ENCODE measurements at regions not wholly inside any gene's neighbourhood (a gene's known extent, or its start where the extent isn't known, plus 50 kb on each side); places are given as distances from the start of the nearest gene placed in this dataset.
A peak's percentile ranks its signal among the peaks of the same experiment; 100 is the strongest.

DNA sequence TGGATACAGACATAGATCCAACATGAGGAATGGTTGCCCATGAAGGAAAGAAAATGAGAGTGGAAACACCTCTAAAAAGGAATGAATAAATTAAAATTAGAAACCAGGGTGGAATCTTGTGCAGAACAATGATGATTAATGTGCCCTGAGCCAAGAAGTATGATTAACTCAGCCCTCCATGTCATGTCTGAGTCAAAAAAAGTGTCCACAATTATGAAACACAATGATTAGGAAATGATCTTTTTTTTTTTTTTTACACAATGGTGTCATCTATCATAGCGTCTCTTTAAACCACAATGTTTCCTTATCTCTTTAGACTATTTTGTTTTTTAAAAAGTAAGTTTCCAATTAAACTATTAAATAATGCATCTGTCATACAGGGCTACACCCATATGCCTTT lies 78.9 kb upstream of the RAB4A start:
- no peak for DNase-seq (ENCODE audit: low spot score in 2 of 2)
- H3K9me3 Mint-ChIP-seq: no peaks in the 10 kb centered on the region
- no peaks in the 10 kb centered on the region for H3K36me3 Mint-ChIP-seq
- no peak overlapping the region for H3K27ac Mint-ChIP-seq
- ATAC-seq: peak; percentile 57 to 87

DNA sequence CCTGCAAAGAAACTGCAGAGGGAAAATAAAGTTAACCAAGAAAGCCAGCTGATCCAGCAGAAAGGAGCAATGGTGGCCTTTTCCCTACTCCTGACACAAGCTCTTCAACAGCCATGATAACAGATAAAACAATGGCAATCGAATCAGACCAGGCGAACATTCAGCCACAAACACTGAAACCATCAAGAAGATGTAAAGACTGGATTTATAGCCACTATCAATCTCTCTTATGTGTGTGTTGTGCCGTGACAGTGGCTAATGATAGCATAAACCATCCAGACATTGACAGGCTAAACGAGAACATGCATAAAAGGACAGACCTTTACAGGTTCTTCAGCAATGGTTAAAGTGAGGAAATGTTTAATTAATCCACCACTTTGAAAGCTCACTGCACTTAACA lies 78.1 kb upstream of the RAB4A start:
- Mint-ChIP-seq H3K9me3 (no peaks in the 10 kb centered on the region), H3K27ac (no peak overlapping the region), H3K36me3 (no peaks in the 10 kb centered on the region)
- no peak for ATAC-seq
- no peak for DNase-seq (ENCODE audit: low spot score in 2 of 2)

DNA sequence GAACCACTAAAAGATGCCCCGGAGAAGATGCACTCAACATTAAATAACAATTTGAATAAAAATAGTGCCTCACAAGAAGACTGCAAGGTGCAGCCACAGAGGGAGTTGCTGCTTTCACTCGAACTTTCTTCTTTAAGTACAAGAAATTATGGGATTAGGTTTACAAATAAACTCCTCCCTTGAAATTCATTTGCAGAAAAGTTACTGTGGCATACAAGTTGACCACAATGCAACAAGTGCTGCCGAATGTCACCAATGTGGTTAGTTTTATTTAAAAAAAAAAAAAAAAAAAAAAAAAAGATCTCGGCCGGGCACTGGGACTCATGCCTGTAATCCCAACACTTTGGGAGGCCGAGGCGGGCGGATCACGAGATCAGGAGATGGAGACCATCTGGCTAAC lies 76.8 kb upstream of the RAB4A start:
- H3K27ac Mint-ChIP-seq: no peak overlapping the region
- ATAC-seq: no peak
- no peaks in the 10 kb centered on the region for H3K36me3 Mint-ChIP-seq
- DNase-seq (ENCODE audit: low spot score in 2 of 2): no peak
- H3K9me3 Mint-ChIP-seq: no peaks in the 10 kb centered on the region

DNA sequence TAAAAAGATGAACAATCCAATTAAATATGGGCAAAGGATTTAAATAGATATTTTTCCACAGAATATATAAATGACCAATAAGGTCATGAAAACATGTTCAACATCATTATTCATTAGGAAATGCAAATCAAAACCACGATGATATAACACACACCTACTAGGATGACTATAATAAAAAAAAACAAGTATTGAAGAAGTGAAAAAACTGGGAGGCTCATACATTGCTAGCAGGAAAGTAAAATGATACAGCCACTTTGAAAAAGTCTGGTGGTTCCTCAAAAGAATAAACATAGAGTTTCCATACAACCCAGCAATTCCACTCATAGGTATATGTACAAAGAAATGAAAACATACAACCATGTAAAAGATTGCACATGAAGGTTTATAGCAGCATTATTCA lies 75.7 kb upstream of the RAB4A start:
- no peak overlapping the region for H3K27ac Mint-ChIP-seq
- no peak for DNase-seq (ENCODE audit: low spot score in 2 of 2)
- H3K36me3 Mint-ChIP-seq: no peaks in the 10 kb centered on the region
- H3K9me3 Mint-ChIP-seq: no peaks in the 10 kb centered on the region
- ATAC-seq: no peak

DNA sequence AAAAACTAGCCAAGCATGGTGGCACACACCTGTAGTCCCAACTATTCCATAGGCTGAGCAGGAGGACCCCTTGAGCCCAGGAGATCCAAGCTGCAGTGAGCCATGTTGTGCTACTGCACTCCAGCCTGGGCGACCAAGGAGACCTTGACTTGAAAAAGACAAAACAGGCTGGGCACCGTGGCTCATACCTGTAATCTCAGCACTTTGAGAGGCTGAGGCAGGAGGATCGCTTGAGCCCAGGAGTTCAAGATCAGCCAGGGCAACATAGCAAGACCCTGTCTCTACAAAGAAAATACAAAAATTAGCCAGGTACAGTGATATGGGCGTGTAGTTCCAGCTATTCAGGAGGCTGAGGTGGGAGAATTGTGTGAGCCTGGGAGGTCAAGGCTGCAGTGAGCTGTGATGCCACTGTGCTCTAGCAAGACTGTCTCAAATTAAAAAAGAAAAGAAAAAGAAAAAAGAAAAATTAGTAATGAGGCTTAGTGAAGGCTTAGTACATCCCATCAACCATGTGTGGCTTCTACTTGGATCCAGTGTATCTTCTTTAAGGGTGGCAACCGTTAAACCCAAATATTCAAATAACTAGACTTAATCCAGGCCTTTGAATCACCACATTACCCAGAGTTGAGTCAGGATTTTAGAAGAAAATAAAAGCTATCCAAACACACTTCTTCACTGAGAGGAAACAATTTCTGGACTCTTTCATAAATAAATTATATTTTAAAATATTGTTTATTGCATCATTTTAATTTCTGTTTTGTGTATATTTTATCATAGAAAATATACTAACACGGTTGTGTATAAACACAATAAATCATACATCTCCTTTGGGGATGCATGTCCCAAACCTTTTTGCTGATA lies 74.3 kb upstream of the RAB4A start:
- DNase-seq (ENCODE audit: low spot score in 2 of 2) (no peak), ATAC-seq (no peak)
- Mint-ChIP-seq H3K27ac (no peak overlapping the region), H3K9me3 (no peaks in the 10 kb centered on the region), H3K36me3 (no peaks in the 10 kb centered on the region)

DNA sequence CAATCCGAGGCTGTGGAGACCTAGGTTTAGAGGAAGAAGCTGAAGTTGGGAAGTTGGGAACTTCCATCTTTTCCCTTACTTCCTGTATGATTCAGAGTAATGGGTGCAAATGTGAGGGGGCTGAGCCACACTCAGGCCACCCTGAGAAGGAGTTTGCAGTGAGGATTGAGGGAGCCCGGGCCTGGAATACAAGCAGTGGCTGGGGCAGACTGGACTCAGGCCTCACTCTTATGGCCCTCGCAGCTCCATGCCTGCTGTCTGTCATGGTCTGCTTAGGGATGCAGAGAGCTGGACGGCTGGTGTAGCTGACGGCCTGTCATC lies 73.7 kb upstream of the RAB4A start:
- Mint-ChIP-seq H3K27ac (peak overlapping the region in 1 of 2 donors; percentile 40), H3K9me3 (no peaks in the 10 kb centered on the region), H3K36me3 (no peaks in the 10 kb centered on the region)
- ATAC-seq: no peak
- no peak for DNase-seq (ENCODE audit: low spot score in 2 of 2)

DNA sequence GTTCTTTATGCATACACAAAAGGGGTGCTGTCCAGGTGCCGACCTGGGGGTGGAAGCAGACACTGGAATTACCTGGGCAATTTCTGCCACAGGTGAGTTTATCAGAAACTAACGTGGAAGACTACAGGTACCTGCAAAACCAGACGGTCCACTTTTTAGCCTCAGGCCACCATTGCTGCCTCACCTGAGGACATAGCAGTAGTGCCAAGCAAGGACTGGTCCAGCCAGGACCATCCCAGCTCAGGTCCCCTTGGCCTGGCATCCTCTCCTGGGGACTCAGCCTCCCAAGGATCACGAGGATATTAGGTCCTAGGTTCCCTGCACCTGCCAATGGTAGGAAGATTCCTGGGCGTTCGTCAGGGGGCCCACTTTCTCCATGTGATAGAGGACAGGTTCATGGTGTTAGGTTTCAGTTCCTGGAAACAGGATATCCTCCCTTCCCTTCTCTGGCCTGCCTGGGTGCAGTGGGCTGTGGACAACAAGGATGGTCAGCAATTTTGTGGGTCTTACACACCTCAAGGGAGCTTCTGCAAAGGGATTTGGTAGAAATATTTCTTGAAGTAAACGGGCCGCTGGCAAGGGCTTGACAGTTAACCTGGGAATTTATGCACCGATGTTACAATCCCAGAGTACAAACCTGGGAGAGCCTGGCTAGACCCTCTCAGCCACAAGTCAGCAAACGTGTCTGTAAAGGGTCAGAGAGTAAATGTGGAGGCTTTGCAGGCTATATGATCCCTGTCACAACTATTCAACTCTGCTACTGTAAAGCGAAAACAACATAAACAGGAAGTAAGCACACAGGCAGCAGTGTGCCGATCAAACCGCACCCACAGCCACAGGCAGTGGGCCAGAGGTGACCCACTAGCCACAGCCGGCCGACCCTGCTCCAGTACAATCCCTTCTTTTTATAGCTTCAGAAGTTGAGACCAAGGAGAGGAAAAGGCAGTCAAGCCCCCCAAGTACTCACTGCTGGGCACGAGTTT lies 71.4 kb upstream of the RAB4A start:
- Mint-ChIP-seq H3K36me3 (no peaks in the 10 kb centered on the region), H3K27ac (no peak overlapping the region), H3K9me3 (no peaks in the 10 kb centered on the region)
- no peak for DNase-seq (ENCODE audit: low spot score in 2 of 2)
- ATAC-seq: no peak

DNA sequence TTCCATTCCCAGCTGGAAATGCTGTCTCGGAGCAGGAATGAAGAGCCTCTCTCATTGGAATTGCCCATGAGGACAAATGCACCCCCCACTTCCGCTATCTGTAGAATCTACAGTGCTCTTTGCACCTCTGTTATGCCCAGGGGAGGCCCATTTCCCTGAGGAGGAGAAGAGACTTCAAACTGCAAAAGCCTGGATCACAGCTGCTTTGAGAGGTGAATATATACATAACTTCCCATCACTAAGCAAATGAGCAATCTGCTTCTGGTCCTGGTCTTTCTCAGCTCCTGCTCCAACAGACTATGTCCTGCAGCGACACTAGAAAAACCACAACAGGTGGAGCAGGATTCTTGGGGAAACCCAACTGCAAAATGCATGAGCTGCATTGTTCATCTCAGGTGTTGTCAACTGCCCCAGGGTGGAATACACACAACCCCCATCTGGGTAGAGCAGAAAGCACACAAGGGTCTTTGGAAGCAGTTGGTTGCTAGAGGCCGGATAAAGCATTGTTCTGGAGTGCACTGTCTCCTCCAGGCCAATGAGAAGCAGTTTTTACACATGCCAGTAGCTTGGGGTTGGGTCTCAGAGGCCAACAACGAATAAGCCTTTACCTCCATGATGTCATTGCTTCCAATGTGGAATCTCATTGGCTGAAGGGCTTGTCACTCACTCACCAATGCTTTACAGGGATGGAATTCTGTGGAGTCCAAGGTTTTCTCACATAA lies 67.7 kb upstream of the RAB4A start:
- no peak overlapping the region for H3K27ac Mint-ChIP-seq
- no peak for ATAC-seq
- DNase-seq (ENCODE audit: low spot score in 2 of 2): no peak
- peaks cover 0 to 4% of the 10 kb centered on the region in 2 donors for H3K36me3 Mint-ChIP-seq
- H3K9me3 Mint-ChIP-seq: no peaks in the 10 kb centered on the region

DNA sequence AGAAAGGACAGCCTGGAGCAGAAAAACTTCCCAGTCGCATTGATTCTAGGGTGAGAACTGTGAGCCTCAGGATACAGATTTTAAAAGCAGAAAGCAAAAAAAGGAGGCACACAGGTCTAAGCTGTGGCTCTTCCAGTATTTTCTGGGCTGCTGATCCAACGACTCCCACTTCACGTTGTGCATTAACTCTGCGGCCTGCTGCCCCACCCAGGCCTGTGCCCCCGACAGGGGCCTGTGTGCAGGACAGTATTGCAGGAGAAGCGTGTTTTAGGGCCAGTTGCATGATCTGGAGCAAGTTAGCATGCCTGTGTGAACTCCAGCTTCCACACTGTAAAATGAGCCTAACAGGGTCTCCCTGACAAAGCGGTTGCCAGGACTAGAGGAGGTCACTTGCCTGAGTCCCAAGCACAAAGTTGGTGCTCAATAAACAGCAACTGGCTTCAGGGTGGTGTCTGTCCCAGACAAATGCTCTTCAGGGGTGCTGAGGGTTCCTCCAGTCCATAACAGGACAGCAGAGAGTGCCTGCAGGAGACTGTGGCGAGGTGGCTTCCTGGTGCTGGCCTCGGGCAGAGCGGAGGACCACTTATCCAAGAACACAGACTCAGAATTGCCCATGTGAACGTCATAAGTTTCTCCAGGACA lies 66.8 kb upstream of the RAB4A start:
- ATAC-seq: no peak
- Mint-ChIP-seq H3K36me3 (peaks cover 0 to 4% of the 10 kb centered on the region in 2 donors), H3K27ac (no peak overlapping the region), H3K9me3 (no peaks in the 10 kb centered on the region)
- DNase-seq (ENCODE audit: low spot score in 2 of 2): no peak

DNA sequence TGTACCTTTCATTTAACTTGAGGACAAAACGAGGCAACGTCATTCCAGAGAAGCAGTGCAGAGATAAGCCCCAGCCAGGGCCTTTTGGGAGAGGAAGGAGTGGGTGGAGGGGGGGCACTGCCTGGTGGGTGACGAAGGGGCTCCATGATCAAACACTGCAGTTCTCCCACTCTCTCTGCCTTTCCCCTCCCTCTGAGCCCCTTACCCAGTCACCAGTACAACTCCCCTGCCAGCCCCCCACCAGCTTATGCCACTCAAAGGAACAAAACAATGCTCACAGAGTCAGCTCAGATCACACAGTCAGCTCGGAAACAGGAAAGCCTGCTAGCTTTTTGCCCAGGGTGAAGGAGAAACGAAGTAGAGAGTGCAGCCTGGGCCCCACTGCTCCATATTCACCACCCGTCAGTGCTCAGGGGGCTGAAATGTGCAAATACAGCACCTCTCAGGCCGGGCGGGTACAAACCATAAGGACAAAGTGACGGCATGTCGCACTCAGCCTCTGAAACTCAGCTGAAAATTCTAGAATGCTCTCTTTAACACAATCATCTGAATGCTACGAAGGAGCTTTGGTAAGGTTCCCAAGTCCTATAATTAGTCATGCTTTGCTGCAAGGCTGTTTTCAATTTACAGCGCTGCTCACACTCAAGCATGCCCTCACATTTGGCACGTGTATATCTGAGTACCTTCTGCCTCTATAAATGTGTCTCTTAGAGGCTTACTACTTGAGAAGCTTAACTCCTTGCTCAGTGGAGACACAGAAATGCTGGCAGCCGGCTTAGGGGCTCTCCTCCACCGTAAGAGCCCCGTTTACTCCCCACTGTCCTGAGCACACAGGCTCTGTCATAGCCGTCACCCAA lies 65.8 kb upstream of the RAB4A start:
- Mint-ChIP-seq H3K9me3 (no peaks in the 10 kb centered on the region), H3K27ac (no peak overlapping the region), H3K36me3 (peaks cover 0 to 4% of the 10 kb centered on the region in 2 donors)
- ATAC-seq (peak in 1 of 2 donors; percentile 58), DNase-seq (ENCODE audit: low spot score in 2 of 2) (no peak)

DNA sequence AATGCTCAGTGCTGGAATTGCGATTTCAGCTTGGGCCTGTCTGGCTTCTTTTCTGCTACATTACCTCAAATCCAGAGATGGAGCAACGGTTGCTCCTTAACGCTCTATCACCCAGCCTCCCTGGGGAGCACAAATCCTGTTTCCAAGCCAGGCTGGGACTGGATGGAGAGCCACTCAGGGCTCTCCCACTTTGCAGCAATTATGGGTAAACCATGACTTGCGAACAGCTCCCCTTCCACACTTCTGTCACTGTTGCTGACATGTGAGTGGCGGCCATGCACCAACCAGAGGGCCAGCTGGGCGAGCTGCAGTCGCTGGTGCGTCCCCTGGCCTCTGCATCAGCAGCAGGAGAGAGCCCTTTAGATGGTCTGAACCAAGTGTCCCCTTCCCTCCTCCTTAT lies 65.1 kb upstream of the RAB4A start:
- no peak overlapping the region for H3K27ac Mint-ChIP-seq
- no peak for DNase-seq (ENCODE audit: low spot score in 2 of 2)
- H3K9me3 Mint-ChIP-seq: no peaks in the 10 kb centered on the region
- ATAC-seq: no peak
- peaks cover 0 to 4% of the 10 kb centered on the region in 2 donors for H3K36me3 Mint-ChIP-seq

DNA sequence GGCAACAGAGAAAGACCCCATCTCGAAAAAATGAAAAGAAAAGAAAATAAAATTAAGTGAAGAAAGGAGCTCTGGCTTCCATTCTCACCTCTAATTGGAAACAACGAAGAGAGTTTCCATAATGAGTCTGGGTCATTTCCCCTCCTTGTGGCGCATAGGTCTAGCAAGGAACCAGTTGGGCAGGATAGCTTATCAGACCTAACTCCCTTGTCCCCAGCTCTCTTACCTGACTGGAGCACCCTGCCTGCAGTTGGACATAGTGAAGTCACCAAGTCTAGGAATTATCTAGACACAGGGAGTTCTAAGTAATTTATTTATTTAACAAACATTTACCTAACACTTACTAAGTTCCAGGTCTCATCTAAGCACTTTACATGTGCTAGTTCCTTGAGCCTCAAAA lies 63.0 kb upstream of the RAB4A start:
- no peak for ATAC-seq
- no peak for DNase-seq (ENCODE audit: low spot score in 2 of 2)
- Mint-ChIP-seq H3K27ac (no peak overlapping the region), H3K36me3 (peaks cover 0 to 4% of the 10 kb centered on the region in 2 donors), H3K9me3 (no peaks in the 10 kb centered on the region)

DNA sequence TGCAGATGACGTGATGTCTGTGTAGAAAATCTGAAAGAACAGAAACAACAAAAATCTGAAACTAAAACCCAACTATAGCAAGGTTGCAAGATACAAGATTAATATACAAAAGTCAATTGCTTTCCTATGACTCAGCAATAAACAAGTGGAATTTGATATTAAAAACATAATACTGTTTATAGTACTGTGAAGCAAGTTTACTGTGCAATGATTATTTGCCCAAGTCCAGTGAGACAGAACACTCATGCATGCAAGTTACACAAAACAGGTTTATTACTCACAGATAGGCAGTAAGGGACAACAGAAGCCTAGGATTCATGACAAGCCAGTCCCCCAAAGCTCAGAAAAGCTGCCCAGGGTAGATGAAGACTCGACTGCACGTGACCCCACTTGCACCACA lies 62.4 kb upstream of the RAB4A start:
- H3K36me3 Mint-ChIP-seq: peaks cover 0 to 4% of the 10 kb centered on the region in 2 donors
- DNase-seq (ENCODE audit: low spot score in 2 of 2): no peak
- ATAC-seq: no peak
- H3K27ac Mint-ChIP-seq: no peak overlapping the region
- H3K9me3 Mint-ChIP-seq: no peaks in the 10 kb centered on the region

DNA sequence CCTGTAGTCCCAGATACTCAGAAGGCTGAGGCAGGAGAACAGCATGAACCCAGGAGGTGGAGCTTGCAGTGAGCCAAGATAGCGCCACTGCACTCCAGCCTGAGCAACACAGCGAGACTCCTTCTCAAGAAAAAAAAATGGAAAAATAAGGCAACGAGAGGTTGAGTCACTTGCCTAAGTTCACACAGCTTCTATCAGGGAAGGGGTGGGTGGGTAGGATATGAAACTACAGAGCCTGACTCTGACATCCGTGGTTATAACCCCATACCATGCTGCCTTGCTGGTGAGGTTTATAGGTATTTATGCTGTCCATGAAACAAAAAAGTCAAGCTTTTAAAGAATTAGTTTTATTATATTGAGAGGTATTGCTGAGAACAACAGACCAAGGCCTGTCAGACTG lies 61.5 kb upstream of the RAB4A start:
- Mint-ChIP-seq H3K9me3 (no peaks in the 10 kb centered on the region), H3K36me3 (peaks cover 0 to 4% of the 10 kb centered on the region in 2 donors), H3K27ac (no peak overlapping the region)
- ATAC-seq: peak; percentile 83 to 88
- no peak for DNase-seq (ENCODE audit: low spot score in 2 of 2)

DNA sequence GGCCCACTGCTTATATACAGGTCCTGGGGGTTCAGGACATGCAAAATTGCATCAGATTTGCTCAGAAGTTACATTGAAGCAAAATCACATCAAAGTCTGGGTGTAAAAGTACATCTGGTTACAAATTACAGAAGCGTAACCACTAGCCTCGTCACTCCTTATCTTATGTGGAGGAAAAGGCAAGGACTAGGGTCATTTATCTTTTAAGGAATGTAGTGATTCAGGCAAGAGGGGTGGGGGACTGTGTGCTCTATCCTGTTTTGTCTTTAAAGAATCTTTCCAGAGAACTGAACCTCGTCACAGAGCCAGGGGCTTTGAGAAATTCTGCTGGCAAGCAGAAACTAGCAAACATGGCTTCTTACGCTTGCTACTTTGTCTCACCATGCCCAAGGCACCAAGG lies 61.1 kb upstream of the RAB4A start:
- H3K27ac Mint-ChIP-seq: no peak overlapping the region
- ATAC-seq: no peak
- H3K9me3 Mint-ChIP-seq: no peaks in the 10 kb centered on the region

DNA sequence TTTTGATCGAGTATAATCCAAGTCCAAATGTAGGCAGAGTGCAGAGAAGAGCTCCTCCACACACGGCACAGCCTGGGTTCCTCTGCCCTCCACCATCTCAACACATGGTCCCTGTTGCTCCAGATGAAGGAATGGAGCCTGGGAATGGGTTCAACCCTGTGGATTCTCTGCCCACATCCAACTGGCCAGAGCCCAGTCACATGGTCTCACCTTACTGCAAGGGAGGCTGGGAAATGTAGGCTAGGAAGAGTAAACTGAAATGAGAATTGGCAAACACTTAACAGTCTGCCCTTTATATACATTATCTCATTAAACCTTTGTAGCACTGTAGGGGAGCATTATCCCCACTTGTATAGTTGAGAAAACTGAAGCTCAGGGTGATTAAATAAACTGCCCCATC lies 60.1 kb upstream of the RAB4A start:
- Mint-ChIP-seq H3K36me3 (peaks cover 0 to 4% of the 10 kb centered on the region in 2 donors), H3K27ac (no peak overlapping the region), H3K9me3 (no peaks in the 10 kb centered on the region)
- DNase-seq (ENCODE audit: low spot score in 2 of 2): no peak
- no peak for ATAC-seq

More for the DNA sequence above, 61.1 kb upstream of the RAB4A start:
- no peak for DNase-seq (ENCODE audit: low spot score in 2 of 2)
- peaks cover 0 to 4% of the 10 kb centered on the region in 2 donors for H3K36me3 Mint-ChIP-seq

Measured in activated naive CD4-positive, alpha-beta T cell treated with anti-CD3 and anti-CD28 coated beads, Interleukin-2, amount 50 U/mL, for 72 hours (primary cell).